ENCODE measurements at regions not wholly inside any gene's neighbourhood (a gene's known extent, or its start where the extent isn't known, plus 50 kb on each side); places are given as distances from the start of the nearest gene placed in this dataset.

DNA sequence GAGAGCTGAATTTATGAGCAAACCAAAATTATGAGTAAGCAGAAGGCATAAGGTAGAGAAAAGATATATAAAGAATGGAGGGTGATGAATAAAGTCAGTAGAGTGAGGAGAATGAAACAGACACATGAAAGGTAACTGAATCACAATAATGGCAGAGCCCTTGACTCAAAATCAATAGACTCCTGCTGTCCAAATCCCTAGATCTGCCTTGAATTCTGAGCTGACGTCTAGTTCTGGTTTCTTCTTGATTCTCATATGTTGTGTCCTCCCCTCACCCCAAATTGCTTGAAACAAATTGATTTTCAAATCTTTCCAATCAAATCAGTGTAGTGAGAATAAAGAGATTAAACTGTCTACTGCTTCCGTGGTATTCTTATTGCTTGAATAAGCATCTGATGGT lies 86.6 kb upstream of the IQCM start:
- Mint-ChIP-seq H3K4me3 (no peak overlapping the region), H3K4me1 (no peaks in the 10 kb centered on the region), H3K27ac (no peak overlapping the region), H3K9me3 (no peaks in the 10 kb centered on the region), H3K27me3 (ENCODE audit: insufficient read depth, low read depth, poor library complexity) (no peaks in the 10 kb centered on the region), H3K36me3 (ENCODE audit: low read depth) (no peaks in the 10 kb centered on the region)
- Histone ChIP-seq H2AFZ (no peak overlapping the region), H3K4me2 (no peak overlapping the region), H3F3A (replicated peaks; ENCODE audit: low read depth) (no peaks in the 10 kb centered on the region), H4K20me1 (replicated peaks; ENCODE audit: insufficient read depth) (no peaks in the 10 kb centered on the region), H3K4me3 (no peak overlapping the region), H3K27ac (ENCODE audit: low read depth) (no peak overlapping the region), H3K9me2 (ENCODE audit: insufficient read depth) (no peaks in the 10 kb centered on the region), H3K4me1 (ENCODE audit: insufficient read depth) (no peaks in the 10 kb centered on the region), H3K79me2 (replicated peaks; ENCODE audit: insufficient read depth) (no peaks in the 10 kb centered on the region), H3K36me3 (ENCODE audit: insufficient read depth) (no peaks in the 10 kb centered on the region), H3K27me3 (ENCODE audit: insufficient read depth) (no peaks in the 10 kb centered on the region)
- DNase-seq (ENCODE audit: low spot score) = no peak
- TF ChIP-seq ZNF462 (CRISPR knock-in tag; IDR thresholded peaks at IDR 0.05) (no peak), EZH2 (IDR thresholded peaks at IDR 0.05; ENCODE audit: low read depth, unreplicated experiment) (no peak), JUNB (IDR thresholded peaks at IDR 0.05; ENCODE audit: unreplicated experiment) (no peak), POLR2AphosphoS5 (IDR thresholded peaks at IDR 0.05; ENCODE audit: low read depth) (no peak), STAT1 (IDR thresholded peaks at IDR 0.05; ENCODE audit: unreplicated experiment) (no peak), EZH2phosphoT487 (IDR thresholded peaks at IDR 0.05; ENCODE audit: unreplicated experiment) (no peak), ETS1 (IDR thresholded peaks at IDR 0.05) (no peak), REST (IDR thresholded peaks at IDR 0.05; ENCODE audit: unreplicated experiment) (no peak), ZNF114 (CRISPR knock-in tag; IDR thresholded peaks at IDR 0.05) (no peak), CREB1 (CRISPR knock-in tag; IDR thresholded peaks at IDR 0.05; ENCODE audit: low read depth) (no peak), NANOG (IDR thresholded peaks at IDR 0.05; ENCODE audit: borderline replicate concordance) (no peak), ZNF331 (CRISPR knock-in tag; IDR thresholded peaks at IDR 0.05; ENCODE audit: low read depth) (no peak)
- TF ChIP-seq, protein P1, sequence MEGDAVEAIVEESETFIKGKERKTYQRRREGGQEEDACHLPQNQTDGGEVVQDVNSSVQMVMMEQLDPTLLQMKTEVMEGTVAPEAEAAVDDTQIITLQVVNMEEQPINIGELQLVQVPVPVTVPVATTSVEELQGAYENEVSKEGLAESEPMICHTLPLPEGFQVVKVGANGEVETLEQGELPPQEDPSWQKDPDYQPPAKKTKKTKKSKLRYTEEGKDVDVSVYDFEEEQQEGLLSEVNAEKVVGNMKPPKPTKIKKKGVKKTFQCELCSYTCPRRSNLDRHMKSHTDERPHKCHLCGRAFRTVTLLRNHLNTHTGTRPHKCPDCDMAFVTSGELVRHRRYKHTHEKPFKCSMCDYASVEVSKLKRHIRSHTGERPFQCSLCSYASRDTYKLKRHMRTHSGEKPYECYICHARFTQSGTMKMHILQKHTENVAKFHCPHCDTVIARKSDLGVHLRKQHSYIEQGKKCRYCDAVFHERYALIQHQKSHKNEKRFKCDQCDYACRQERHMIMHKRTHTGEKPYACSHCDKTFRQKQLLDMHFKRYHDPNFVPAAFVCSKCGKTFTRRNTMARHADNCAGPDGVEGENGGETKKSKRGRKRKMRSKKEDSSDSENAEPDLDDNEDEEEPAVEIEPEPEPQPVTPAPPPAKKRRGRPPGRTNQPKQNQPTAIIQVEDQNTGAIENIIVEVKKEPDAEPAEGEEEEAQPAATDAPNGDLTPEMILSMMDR (conservative IDR thresholded peaks at IDR 0.05; ENCODE audit: low read depth in 2 of 2) = no peak
- no peak for ATAC-seq
